NOMO-1 (cell line): ENCODE measurements at regions not wholly inside any gene's neighbourhood (a gene's known extent, or its start where the extent isn't known, plus 50 kb on each side); places are given as distances from the start of the nearest gene placed in this dataset.

Source experiments
- DNase-seq, 2 experiments: peaks; one replicate each; lab custom pipeline; 2025; ENCODE audit not compliant: unreplicated experiment in 2 of 2; lab: John Stamatoyannopoulos, UW

- no peak for DNase-seq
These were observed 494.2 kb upstream of the AGTR1 start for GRCh38 chr3:148203297-148204010.

GRCh38 chr3:148204131-148204530 is 493.6 kb upstream of the AGTR1 start:
- no peak for DNase-seq

- DNase-seq, result no peak
These were observed 491.7 kb upstream of the AGTR1 start for GRCh38 chr3:148205977-148206376.

GRCh38 chr3:148206446-148206845 is 491.3 kb upstream of the AGTR1 start:
- DNase-seq, result no peak

- DNase-seq, result no peak
These were observed 488.7 kb upstream of the AGTR1 start for GRCh38 chr3:148208975-148209374.

GRCh38 chr3:148211725-148212124 is 486.0 kb upstream of the AGTR1 start:
- peak; percentile 10 to 24 for DNase-seq

- DNase-seq, result no peak
These were observed 483.0 kb upstream of the AGTR1 start for GRCh38 chr3:148214705-148215104.

GRCh38 chr3:148217317-148217716 is 480.4 kb upstream of the AGTR1 start:
- no peak for DNase-seq

- DNase-seq, result no peak
These were observed 479.5 kb upstream of the AGTR1 start for GRCh38 chr3:148218222-148218621.

GRCh38 chr3:148219999-148220398 is 477.7 kb upstream of the AGTR1 start:
- no peak for DNase-seq

- DNase-seq, result peak; percentile 2 to 15
These were observed 476.4 kb upstream of the AGTR1 start for GRCh38 chr3:148221303-148221702.

GRCh38 chr3:148223266-148223665 is 474.4 kb upstream of the AGTR1 start:
- no peak for DNase-seq

- no peak for DNase-seq
These were observed 471.5 kb upstream of the AGTR1 start for GRCh38 chr3:148226246-148226645.

GRCh38 chr3:148227534-148227933 is 470.2 kb upstream of the AGTR1 start:
- no peak for DNase-seq

GRCh38 chr3:148229107-148229506 is 468.6 kb upstream of the AGTR1 start:
- DNase-seq, result no peak

GRCh38 chr3:148230473-148230872 is 467.2 kb upstream of the AGTR1 start:
- no peak for DNase-seq

- DNase-seq, result no peak
These were observed 465.3 kb upstream of the AGTR1 start for GRCh38 chr3:148232389-148232788.

- DNase-seq, result no peak
These were observed 464.3 kb upstream of the AGTR1 start for GRCh38 chr3:148233403-148233802.

GRCh38 chr3:148234536-148234935 is 463.2 kb upstream of the AGTR1 start:
- DNase-seq, result no peak

GRCh38 chr3:148235566-148235965 is 462.1 kb upstream of the AGTR1 start:
- DNase-seq, result no peak

GRCh38 chr3:148238421-148238821 is 459.3 kb upstream of the AGTR1 start:
- no peak for DNase-seq

- DNase-seq, result no peak
These were observed 457.4 kb upstream of the AGTR1 start for GRCh38 chr3:148240351-148240750.

- DNase-seq, result no peak
These were observed 454.1 kb upstream of the AGTR1 start for GRCh38 chr3:148243609-148244008.
